Left ventricle myocardium inferior (tissue), 1 donor: ENCODE measurements at regions not wholly inside any gene's neighbourhood (a gene's known extent, or its start where the extent isn't known, plus 50 kb on each side); places are given as distances from the start of the nearest gene placed in this dataset.

ENCODE experiments used
- DNase-seq: peaks from one replicate; pipeline ENCODE4 v3.0.0-alpha.2; 2020
- H3K27ac ChIP-seq: fragments of 200-600 bp; replicated peaks from 2 replicates; pipeline ENCODE4 v1.8.0; 2021
- H3K27me3 ChIP-seq: fragments of 200-600 bp; 2 replicates; pipeline ENCODE4 v1.8.0; 2021; ENCODE audit warnings: low read depth
- H3K36me3 ChIP-seq: fragments of 200-600 bp; 2 replicates; pipeline ENCODE4 v1.8.0; 2021
- H3K4me1 ChIP-seq: fragments of 200-600 bp; 2 replicates; pipeline ENCODE4 v1.8.0; 2021
- H3K4me3 ChIP-seq: fragments of 200-600 bp; 2 replicates; pipeline ENCODE4 v1.8.0; 2021; ENCODE audit warnings: mild to moderate bottlenecking, moderate library complexity
- H3K9me3 ChIP-seq: fragments of 200-600 bp; replicated peaks from 2 replicates; pipeline ENCODE4 v1.8.0; 2021
- intact Hi-C: fragments of 100-400 bp; cut with micrococcal nuclease; formaldehyde crosslinking; loops from one replicate; pipeline ENCODE4 v1.11.0; 2022
- TF ChIP-seq, protein P1 (sequence below): fragments of 200-600 bp; IDR thresholded peaks from 2 replicates; pipeline ENCODE4 v1.8.0; 2021; ENCODE audit warnings: antibody characterized with exemption, mild to moderate bottlenecking, borderline replicate concordance
- donor health status: DM: no; HTN: yes; CAD: no; lungs with severe emphysema.

DNA sequence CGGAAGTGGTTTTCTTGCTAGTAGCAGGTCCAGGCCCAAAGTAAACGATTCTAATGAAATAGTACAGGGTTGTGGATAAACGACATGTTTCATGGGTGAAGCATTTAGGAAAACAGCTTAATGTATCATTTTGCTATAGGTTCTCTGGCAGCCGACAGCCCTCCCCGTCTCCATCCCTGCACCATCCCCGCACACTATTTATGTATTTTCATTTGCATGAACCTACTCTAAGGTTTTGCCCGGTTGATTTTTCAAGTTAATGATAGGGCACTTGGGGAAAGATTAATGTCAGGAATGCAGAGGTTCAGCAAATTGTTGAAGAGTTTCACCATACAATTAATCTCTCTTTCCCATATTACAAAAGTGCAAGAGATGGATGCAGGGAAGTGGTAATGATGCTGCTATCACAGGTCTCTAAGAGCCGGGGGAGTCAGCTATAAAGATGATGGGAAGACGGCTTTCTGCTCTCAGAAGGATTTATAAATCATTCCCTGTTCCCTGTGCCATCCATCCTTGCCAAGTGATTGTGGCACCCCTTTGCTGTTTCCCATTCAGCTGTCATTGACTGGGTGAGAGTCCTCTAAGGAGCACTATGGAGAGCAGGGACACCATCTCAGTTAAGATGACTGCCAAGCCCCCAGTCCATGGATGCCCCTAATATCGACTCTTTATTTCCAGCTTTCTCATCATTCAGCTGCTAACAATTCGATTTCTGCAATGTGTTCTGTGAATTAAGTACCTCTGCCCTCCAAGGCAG lies 186.3 kb downstream of the IRS2 start:
- intact Hi-C loops: no loop called here
- H3K4me3 ChIP-seq: no peak overlapping the region
- TF ChIP-seq, protein P1, sequence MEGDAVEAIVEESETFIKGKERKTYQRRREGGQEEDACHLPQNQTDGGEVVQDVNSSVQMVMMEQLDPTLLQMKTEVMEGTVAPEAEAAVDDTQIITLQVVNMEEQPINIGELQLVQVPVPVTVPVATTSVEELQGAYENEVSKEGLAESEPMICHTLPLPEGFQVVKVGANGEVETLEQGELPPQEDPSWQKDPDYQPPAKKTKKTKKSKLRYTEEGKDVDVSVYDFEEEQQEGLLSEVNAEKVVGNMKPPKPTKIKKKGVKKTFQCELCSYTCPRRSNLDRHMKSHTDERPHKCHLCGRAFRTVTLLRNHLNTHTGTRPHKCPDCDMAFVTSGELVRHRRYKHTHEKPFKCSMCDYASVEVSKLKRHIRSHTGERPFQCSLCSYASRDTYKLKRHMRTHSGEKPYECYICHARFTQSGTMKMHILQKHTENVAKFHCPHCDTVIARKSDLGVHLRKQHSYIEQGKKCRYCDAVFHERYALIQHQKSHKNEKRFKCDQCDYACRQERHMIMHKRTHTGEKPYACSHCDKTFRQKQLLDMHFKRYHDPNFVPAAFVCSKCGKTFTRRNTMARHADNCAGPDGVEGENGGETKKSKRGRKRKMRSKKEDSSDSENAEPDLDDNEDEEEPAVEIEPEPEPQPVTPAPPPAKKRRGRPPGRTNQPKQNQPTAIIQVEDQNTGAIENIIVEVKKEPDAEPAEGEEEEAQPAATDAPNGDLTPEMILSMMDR: no peak
- no peak for DNase-seq
- no peaks in the 10 kb centered on the region for H3K36me3 ChIP-seq
- H3K27me3 ChIP-seq: peaks cover 5% of the 10 kb centered on the region
- no peak overlapping the region for H3K27ac ChIP-seq
- H3K4me1 ChIP-seq: no peaks in the 10 kb centered on the region
- no peaks in the 10 kb centered on the region for H3K9me3 ChIP-seq

DNA sequence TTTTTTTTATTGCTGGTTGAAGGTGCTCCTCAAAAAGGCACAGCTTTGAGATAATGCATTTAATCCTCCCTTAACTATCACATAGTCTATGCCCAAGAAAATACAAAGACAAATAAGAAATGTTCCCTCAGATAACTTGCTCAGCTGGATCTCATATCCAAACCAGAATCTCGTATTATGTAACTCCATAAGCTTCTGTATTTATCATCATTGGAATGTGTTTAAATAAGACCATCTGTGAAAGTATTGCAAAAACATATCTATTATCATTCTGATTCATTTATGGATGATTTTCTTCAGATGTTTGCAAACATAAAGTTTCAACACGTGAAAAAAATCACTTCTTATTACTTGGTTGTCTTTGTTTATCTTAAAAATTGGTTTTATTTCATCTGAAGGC lies 190.9 kb downstream of the IRS2 start:
- no peaks in the 10 kb centered on the region for H3K9me3 ChIP-seq
- TF ChIP-seq, protein P1: no peak
- H3K4me1 ChIP-seq: no peaks in the 10 kb centered on the region
- H3K27ac ChIP-seq: no peak overlapping the region
- no peak overlapping the region for H3K4me3 ChIP-seq
- DNase-seq: no peak
- intact Hi-C loops: no loop called here
- H3K27me3 ChIP-seq: no peaks in the 10 kb centered on the region
- no peaks in the 10 kb centered on the region for H3K36me3 ChIP-seq

DNA sequence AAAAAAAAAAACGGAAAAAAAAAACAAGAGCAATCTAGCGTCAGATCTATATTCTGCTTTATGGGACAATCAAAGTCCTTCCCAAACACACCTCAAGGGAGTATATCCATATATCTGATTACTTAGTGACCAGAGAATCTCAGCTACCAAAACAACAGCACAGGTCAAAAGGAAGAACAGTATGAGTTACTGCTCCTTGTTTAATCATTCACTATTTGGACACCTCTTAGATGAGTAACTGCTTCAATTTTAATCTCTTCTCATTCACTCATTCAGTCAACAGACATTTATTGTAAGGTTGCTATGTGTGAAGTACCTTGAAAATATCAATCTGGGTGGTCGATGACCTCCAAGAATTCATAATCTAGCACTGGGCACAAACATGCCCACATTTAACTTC lies 193.2 kb downstream of the IRS2 start:
- no peaks in the 10 kb centered on the region for H3K4me1 ChIP-seq
- TF ChIP-seq, protein P1: no peak
- no peak overlapping the region for H3K27ac ChIP-seq
- no peaks in the 10 kb centered on the region for H3K36me3 ChIP-seq
- no peak for DNase-seq
- intact Hi-C loops: no loop called here
- H3K4me3 ChIP-seq: no peak overlapping the region
- H3K9me3 ChIP-seq: no peaks in the 10 kb centered on the region
- H3K27me3 ChIP-seq: peaks cover 19% of the 10 kb centered on the region

DNA sequence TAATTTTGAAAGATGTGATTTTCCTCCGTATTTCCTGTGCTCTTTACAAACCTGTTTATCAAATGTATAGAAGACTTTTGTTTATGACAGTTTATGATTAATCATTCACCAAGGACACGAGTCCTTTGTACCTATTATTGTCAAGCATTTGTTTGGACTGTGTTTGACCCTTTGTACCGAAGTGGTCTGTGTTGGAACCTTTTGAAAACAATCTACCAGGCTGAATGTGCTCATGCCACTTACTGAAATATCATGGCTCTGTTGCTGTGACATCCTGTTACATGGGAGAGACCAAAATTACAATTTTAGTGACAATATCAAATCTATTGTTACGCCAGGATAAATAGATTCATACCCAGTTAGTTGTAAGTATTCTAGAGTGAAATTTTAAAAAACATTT lies 193.6 kb downstream of the IRS2 start:
- Histone ChIP-seq H3K27ac (no peak overlapping the region), H3K9me3 (no peaks in the 10 kb centered on the region), H3K4me1 (no peaks in the 10 kb centered on the region), H3K4me3 (no peak overlapping the region), H3K36me3 (no peaks in the 10 kb centered on the region), H3K27me3 (peaks cover 23% of the 10 kb centered on the region)
- TF ChIP-seq, protein P1: no peak
- no peak for DNase-seq
- intact Hi-C loops: no loop called here

DNA sequence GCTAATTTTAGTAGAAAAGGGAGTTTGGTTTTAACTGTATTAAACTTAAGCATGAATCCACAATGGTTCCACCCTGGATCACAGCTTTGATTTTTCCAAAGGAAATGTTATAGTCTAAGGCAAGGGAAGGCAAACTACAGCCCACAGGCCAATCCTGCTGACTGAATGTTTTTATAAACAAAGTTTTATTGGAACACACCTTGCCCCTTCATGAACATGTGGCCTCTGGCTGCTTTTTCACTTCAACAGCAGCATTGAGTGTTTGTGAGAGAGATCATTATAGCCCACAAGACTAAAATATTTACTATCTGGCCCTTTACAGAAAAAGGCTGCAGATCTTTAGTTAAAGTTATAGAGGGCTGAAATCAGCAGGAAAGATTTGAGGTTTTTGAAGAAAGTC lies 198.7 kb downstream of the IRS2 start:
- H3K9me3 ChIP-seq: no peaks in the 10 kb centered on the region
- peaks cover 39% of the 10 kb centered on the region for H3K27me3 ChIP-seq
- no peak overlapping the region for H3K27ac ChIP-seq
- intact Hi-C loops: no loop called here
- no peak for DNase-seq
- no peaks in the 10 kb centered on the region for H3K36me3 ChIP-seq
- H3K4me1 ChIP-seq: no peaks in the 10 kb centered on the region
- TF ChIP-seq, protein P1: no peak
- H3K4me3 ChIP-seq: no peak overlapping the region
